ENCODE measurements at regions not wholly inside any gene's neighbourhood (a gene's known extent, or its start where the extent isn't known, plus 50 kb on each side); places are given as distances from the start of the nearest gene placed in this dataset.

GRCh38 chr9:90325913-90326653, 316.5 kb downstream of the DIRAS2 start:
- intact Hi-C loops (cut with micrococcal nuclease; ENCODE audit: unreplicated experiment) = no loop called here
- BruUV-seq (replicated peaks) = no TSS peak
- H3K27ac ChIP-seq (ENCODE audit: low read depth, low read length, poor library complexity, severe bottlenecking) = no peak overlapping the region

GRCh38 chr9:90330231-90330630, 312.4 kb downstream of the DIRAS2 start:
- H3K4me1 ChIP-seq (ENCODE audit: insufficient read depth, low read length, poor library complexity, severe bottlenecking) = no peaks in the 10 kb centered on the region
- no peak for TF ChIP-seq EZH2 (IDR thresholded peaks at IDR 0.05; ENCODE audit: borderline replicate concordance, low read depth, low read length, poor library complexity, severe bottlenecking)
- no peak for TF ChIP-seq CTCF (conservative IDR thresholded peaks at IDR 0.05; ENCODE audit: low read depth, low read length)
- H3K9me3 ChIP-seq (ENCODE audit: low read depth, low read length, poor library complexity, severe bottlenecking) = no peaks in the 10 kb centered on the region
- no peaks in the 10 kb centered on the region for H3K36me3 ChIP-seq (ENCODE audit: insufficient read depth, low read length, poor library complexity, severe bottlenecking)
- no peak overlapping the region for H3K27ac ChIP-seq (ENCODE audit: low read depth, low read length, poor library complexity, severe bottlenecking)
- no peaks in the 10 kb centered on the region for H3K27me3 ChIP-seq (replicated peaks; ENCODE audit: insufficient read depth, low read depth, low read length, poor library complexity)
- ChIA-PET POLR2A (ENCODE audit: low non-redundant PET) (no interaction called here), CTCF (no interaction called here)
- no TSS peak for BruUV-seq (replicated peaks)
- no peak for DNase-seq (ENCODE audit: low spot score)
- intact Hi-C loops (cut with micrococcal nuclease; ENCODE audit: unreplicated experiment) = no loop called here
- no peak overlapping the region for H3K4me3 ChIP-seq (ENCODE audit: low read depth, low read length, poor library complexity, severe bottlenecking)

More at GRCh38 chr9:90325913-90326653, 316.5 kb downstream of the DIRAS2 start:
- Histone ChIP-seq H3K27me3 (replicated peaks; ENCODE audit: insufficient read depth, low read depth, low read length, poor library complexity) (no peaks in the 10 kb centered on the region), H3K36me3 (ENCODE audit: insufficient read depth, low read length, poor library complexity, severe bottlenecking) (no peaks in the 10 kb centered on the region), H3K4me1 (ENCODE audit: insufficient read depth, low read length, poor library complexity, severe bottlenecking) (no peaks in the 10 kb centered on the region), H3K9me3 (ENCODE audit: low read depth, low read length, poor library complexity, severe bottlenecking) (no peaks in the 10 kb centered on the region), H3K4me3 (ENCODE audit: low read depth, low read length, poor library complexity, severe bottlenecking) (no peak overlapping the region)
- TF ChIP-seq CTCF (conservative IDR thresholded peaks at IDR 0.05; ENCODE audit: low read depth, low read length) (no peak), EZH2 (IDR thresholded peaks at IDR 0.05; ENCODE audit: borderline replicate concordance, low read depth, low read length, poor library complexity, severe bottlenecking) (no peak)
- no peak for DNase-seq (ENCODE audit: low spot score)
- CTCF ChIA-PET = no interaction called here
- POLR2A ChIA-PET (ENCODE audit: low non-redundant PET) = interaction anchor here (0.7 kb wide), 2 partner anchors 72 to 1394 kb away, joined by 13 to 17 read pairs; no protein-coding TSS in a partner anchor

GRCh38 chr9:90331826-90332575, 310.6 kb downstream of the DIRAS2 start:
- POLR2A ChIA-PET (ENCODE audit: low non-redundant PET) = no interaction called here
- no TSS peak for BruUV-seq (replicated peaks)
- no peaks in the 10 kb centered on the region for H3K4me1 ChIP-seq (ENCODE audit: insufficient read depth, low read length, poor library complexity, severe bottlenecking)
- CTCF ChIA-PET = no interaction called here
- H3K9me3 ChIP-seq (ENCODE audit: low read depth, low read length, poor library complexity, severe bottlenecking) = no peaks in the 10 kb centered on the region
- H3K4me3 ChIP-seq (ENCODE audit: low read depth, low read length, poor library complexity, severe bottlenecking) = no peak overlapping the region
- intact Hi-C loops (cut with micrococcal nuclease; ENCODE audit: unreplicated experiment) = no loop called here
- no peaks in the 10 kb centered on the region for H3K27me3 ChIP-seq (replicated peaks; ENCODE audit: insufficient read depth, low read depth, low read length, poor library complexity)
- no peak for DNase-seq (ENCODE audit: low spot score)
- H3K36me3 ChIP-seq (ENCODE audit: insufficient read depth, low read length, poor library complexity, severe bottlenecking) = no peaks in the 10 kb centered on the region
- TF ChIP-seq EZH2 (IDR thresholded peaks at IDR 0.05; ENCODE audit: borderline replicate concordance, low read depth, low read length, poor library complexity, severe bottlenecking) (no peak), CTCF (conservative IDR thresholded peaks at IDR 0.05; ENCODE audit: low read depth, low read length) (no peak)
- H3K27ac ChIP-seq (ENCODE audit: low read depth, low read length, poor library complexity, severe bottlenecking) = no peak overlapping the region
